ENCODE measurements at regions not wholly inside any gene's neighbourhood (a gene's known extent, or its start where the extent isn't known, plus 50 kb on each side); places are given as distances from the start of the nearest gene placed in this dataset.

DNA sequence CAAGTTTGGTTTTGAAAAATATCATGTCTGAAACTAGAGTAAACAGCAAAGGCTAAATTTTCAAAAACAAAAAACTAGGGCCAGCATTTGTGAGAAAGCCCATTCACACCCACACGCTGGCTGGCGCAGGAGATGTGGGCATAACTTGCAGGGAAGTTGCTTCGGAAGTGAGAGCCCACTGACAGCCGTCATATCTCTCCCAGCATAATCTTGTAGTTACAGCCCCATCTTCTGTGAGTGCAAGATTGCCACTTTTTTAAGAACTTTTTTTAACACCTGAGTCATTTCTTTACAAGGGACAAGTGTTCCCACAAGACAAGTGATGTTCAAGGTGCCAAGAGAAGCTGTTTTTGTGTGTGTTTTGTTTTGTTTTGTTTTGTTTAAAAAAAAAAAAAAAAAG lies 212.5 kb upstream of the CNR1 start:
- DNase-seq, result no peak
- Mint-ChIP-seq H3K4me3 (no peak overlapping the region), H3K27ac (no peak overlapping the region), H3K27me3 (ENCODE audit: low read depth in 3 of 3) (peaks cover 0 to 2% (median 0%) of the 10 kb centered on the region in 3 donors), H3K9me3 (no peaks in the 10 kb centered on the region), H3K36me3 (no peaks in the 10 kb centered on the region), H3K4me1 (no peaks in the 10 kb centered on the region)

DNA sequence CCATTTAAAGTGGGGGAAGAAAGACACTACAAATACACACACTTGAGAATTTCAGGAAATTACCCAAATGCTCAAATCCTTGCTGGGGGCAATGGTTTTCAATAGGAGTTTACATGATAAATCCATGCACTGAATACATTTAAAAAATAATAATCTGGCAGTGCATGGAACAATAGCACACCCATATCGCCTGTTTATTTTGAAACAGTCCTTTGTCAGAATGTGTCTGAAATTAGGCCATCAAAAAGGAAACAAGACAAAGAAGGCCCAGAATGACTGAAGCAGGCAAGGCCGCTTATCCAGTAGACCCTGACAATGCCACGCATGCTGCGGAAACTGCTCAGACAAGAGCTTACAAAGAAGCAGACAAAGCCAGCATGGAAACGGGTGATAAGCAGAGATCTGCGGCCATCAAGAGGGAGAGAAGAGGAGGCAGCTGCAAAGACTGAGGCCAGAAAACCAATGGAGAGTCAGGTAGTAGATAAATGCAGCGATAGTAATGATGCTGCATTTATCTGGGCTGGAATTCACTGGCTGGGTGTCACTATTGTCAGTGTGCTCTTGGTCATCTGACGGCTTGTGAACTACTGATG lies 211.9 kb upstream of the CNR1 start:
- Mint-ChIP-seq H3K27ac (no peak overlapping the region), H3K4me3 (no peak overlapping the region), H3K36me3 (no peaks in the 10 kb centered on the region), H3K9me3 (no peaks in the 10 kb centered on the region), H3K27me3 (ENCODE audit: low read depth in 3 of 3) (peaks cover 0 to 2% (median 0%) of the 10 kb centered on the region in 3 donors), H3K4me1 (no peaks in the 10 kb centered on the region)
- DNase-seq, result no peak

DNA sequence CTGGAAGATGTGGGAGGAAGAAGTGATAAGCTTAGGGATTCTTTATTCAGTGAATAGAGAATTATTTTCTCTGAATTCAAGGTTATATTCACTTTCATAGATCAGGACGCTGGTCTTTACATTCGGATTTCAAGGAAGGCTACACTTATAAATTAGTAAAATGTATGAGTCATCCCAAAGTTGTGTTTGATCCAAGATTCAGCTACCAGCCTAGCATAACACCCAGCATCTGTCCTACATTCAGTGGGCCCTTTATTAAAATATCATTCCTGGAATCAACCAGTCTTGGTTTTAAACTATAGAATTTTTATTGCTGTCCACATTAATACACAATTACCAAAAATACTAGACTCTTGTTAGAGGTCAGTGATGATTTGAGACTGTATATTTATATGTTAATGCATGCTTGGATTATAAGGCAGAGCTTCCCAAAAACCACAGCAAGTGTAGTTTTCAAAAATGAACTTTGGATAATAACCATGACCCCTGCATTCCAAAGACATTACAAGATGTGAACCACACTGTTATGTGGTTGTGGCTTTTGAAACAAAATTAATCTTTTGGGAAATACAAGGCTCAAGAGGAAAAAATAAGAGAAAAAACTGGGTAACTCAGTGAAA lies 210.7 kb upstream of the CNR1 start:
- no peaks in the 10 kb centered on the region for H3K4me1 Mint-ChIP-seq
- no peaks in the 10 kb centered on the region for H3K9me3 Mint-ChIP-seq
- no peak for DNase-seq
- H3K4me3 Mint-ChIP-seq, result no peak overlapping the region
- no peak overlapping the region for H3K27ac Mint-ChIP-seq
- no peaks in the 10 kb centered on the region for H3K36me3 Mint-ChIP-seq
- peaks cover 0 to 2% (median 0%) of the 10 kb centered on the region in 3 donors for H3K27me3 Mint-ChIP-seq (ENCODE audit: low read depth in 3 of 3)

DNA sequence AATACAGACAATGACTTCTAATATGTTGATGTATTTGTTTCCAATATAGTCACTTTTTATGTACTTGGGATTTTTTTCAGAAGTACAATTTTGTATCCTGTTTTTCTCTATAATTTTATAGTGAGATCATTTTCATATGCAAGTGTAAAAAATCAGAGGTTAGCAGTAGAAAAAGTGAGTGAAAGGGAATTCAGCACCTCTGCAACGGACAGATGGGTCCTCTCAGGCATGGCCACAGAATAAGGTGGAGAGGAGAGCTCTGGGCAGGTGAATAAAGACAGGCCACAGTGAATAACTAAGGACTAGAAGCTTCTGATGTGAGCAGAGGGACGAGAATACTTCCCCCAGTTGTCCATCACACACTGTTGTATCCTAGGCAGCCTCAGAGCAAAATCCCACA lies 210.1 kb upstream of the CNR1 start:
- Mint-ChIP-seq H3K36me3 (no peaks in the 10 kb centered on the region), H3K27me3 (ENCODE audit: low read depth in 3 of 3) (peaks cover 0 to 2% (median 0%) of the 10 kb centered on the region in 3 donors), H3K27ac (no peak overlapping the region), H3K4me1 (no peaks in the 10 kb centered on the region), H3K9me3 (peaks cover 0 to 3% (median 0%) of the 10 kb centered on the region in 6 donors), H3K4me3 (no peak overlapping the region)
- DNase-seq, result no peak

DNA sequence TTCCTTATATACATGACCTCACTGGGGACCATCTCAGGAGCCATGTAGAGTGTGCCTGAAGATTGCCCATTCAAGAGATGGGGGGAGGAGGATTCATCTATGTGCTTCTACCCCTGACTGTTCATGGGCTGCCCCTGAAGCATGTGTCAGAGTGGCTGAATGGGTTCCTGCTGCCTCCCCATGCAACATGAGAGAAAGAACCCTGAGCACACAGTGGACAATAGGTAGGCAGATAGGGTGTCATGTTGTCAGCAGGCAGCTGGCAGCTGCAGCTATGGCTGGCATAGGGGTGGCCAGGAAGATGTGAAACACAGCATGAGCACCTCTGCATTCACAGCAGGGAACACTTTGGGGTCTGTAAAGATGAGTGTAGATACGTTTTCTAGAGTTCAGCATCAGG lies 208.4 kb upstream of the CNR1 start:
- DNase-seq, result no peak
- Mint-ChIP-seq H3K27me3 (ENCODE audit: low read depth in 3 of 3) (peaks cover 0 to 2% (median 0%) of the 10 kb centered on the region in 3 donors), H3K36me3 (no peaks in the 10 kb centered on the region), H3K4me3 (no peak overlapping the region), H3K9me3 (peaks cover 0 to 5% (median 0%) of the 10 kb centered on the region in 6 donors), H3K27ac (no peak overlapping the region), H3K4me1 (no peaks in the 10 kb centered on the region)

DNA sequence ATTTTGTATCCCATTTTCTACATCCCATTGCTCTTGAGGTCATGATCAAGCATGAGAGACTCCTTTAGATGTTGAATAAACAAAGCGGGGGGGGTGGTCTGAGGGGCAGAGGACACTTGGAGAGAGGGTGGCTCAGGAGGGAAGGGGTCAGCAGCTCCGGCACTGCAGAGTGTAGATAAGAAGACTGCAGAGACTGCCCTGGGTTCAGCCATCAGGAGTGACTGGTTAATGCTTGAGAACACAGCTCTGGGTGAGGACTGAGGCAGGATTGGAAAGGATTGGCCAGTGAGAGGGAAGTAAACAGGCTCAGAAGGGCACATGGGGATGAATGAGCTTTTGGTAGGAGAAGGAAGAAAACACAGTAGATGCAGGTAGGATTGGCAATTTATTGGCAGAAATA lies 205.3 kb upstream of the CNR1 start:
- DNase-seq, result no peak
- Mint-ChIP-seq H3K9me3 (peaks cover 0 to 10% (median 0%) of the 10 kb centered on the region in 6 donors), H3K36me3 (no peaks in the 10 kb centered on the region), H3K4me1 (no peaks in the 10 kb centered on the region), H3K27me3 (ENCODE audit: low read depth in 3 of 3) (no peaks in the 10 kb centered on the region), H3K4me3 (no peak overlapping the region), H3K27ac (no peak overlapping the region)

DNA sequence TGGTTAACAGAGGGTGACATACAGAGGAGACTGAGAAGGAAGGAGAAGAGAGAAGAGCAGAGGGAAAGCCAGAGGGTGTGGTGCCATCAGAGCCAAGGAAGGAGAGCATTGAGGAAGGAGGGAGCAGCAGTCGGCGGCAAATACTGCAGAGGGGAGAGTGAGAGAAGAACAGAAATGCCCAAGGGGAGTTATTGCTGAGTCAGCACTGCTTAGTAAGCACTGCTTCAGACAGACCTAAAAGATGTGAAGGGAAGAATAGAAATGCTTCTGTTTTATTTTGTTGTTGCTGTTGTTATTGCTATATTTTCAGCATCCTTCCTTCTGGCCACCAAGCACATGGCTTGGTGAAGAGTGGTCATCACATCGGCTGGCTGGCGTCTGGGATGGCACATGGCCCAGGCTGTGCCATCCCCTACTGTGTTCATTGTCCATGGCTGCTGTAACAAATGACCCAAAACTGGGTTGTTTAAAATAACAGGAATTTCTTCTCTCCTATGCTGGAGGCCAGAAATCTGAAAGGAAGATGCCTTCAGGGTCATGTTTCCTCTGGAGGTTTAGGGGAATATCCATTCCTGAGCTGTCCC lies 204.1 kb upstream of the CNR1 start:
- Mint-ChIP-seq H3K4me3 (no peak overlapping the region), H3K27me3 (ENCODE audit: low read depth in 3 of 3) (no peaks in the 10 kb centered on the region), H3K9me3 (peaks cover 0 to 10% (median 0%) of the 10 kb centered on the region in 6 donors), H3K4me1 (no peaks in the 10 kb centered on the region), H3K36me3 (no peaks in the 10 kb centered on the region), H3K27ac (no peak overlapping the region)
- no peak for DNase-seq

DNA sequence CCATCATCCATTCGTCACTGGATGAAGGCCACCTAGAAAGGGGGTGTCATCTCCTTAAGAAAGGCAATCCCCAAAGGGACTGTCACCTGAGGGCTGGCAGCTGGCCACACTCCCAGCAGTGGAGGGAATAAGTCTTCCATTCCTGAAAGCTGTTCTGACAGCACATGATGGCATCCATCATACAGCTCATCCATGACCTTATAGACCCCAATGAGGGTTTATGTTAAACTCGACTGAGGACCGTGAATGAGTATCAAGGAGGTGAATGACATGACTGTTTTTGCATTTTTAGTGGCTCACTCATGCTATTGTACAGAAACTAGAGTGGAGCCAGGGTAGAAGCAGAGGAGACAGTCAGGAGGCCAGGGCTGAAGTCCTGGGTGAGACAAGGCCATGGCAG lies 203.1 kb upstream of the CNR1 start:
- no peaks in the 10 kb centered on the region for H3K36me3 Mint-ChIP-seq
- H3K27ac Mint-ChIP-seq, result no peak overlapping the region
- H3K27me3 Mint-ChIP-seq (ENCODE audit: low read depth in 3 of 3), result no peaks in the 10 kb centered on the region
- no peak for DNase-seq
- no peak overlapping the region for H3K4me3 Mint-ChIP-seq
- H3K4me1 Mint-ChIP-seq, result no peaks in the 10 kb centered on the region
- H3K9me3 Mint-ChIP-seq, result peaks cover 0 to 10% (median 0%) of the 10 kb centered on the region in 6 donors

DNA sequence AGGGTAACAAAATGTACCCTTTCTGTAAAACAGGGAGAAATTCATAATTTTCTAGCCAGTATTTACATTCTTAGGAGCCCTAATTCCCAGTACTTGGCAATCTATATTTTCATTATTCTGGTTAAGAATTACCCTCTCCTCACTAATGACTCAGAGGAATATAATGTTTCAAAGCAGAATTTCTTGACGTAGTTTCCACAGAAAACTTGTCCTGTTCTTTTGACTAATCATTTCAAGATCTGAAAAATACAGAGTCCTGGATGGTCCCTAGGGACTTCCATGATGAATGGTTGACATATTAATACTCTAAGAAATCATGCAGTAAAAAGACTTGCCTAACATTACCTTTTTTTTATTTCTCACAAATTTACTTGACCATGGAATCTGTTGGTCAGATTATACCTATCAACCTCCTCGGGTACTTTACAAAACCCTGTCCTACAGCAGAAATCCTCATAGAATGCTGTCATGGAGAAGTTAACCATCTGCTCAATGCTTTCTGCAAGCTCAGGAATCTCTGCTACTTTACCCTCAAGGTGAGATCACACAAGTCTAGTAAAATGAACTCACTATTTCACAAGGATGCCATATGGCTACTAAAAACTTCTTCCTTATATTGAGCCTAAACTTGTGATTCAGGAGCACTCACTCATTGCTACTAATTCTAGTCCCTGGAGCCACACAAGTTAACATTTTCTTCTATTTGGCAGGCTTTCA lies 202.1 kb upstream of the CNR1 start:
- Mint-ChIP-seq H3K27ac (no peak overlapping the region), H3K9me3 (peaks cover 0 to 10% (median 0%) of the 10 kb centered on the region in 6 donors)
- no peak for DNase-seq

DNA sequence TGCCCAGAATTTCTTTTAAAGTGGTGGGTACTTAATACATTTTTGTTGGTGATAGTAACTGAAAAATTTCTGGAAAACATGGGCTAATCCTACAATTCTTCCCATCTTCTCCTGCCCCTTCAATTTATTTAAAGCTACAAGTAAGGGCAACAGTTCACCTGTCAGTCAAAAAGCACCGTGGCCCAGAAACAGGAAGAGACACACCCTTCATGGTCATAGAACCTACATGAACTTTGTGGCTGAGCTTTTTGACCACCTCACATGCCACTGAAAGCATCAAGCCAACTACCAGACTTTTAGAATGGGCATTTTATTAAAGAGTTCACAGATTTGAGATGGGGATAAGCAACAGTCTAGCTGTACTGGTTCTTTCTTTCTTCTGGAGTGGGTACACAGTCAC lies 201.1 kb upstream of the CNR1 start:
- Mint-ChIP-seq H3K4me1 (no peaks in the 10 kb centered on the region), H3K4me3 (no peak overlapping the region), H3K27me3 (ENCODE audit: low read depth in 3 of 3) (no peaks in the 10 kb centered on the region), H3K9me3 (peaks cover 0 to 10% (median 0%) of the 10 kb centered on the region in 6 donors), H3K36me3 (no peaks in the 10 kb centered on the region), H3K27ac (no peak overlapping the region)
- no peak for DNase-seq

More for the DNA sequence above, 202.1 kb upstream of the CNR1 start:
- no peaks in the 10 kb centered on the region for H3K27me3 Mint-ChIP-seq (ENCODE audit: low read depth in 3 of 3)
- H3K36me3 Mint-ChIP-seq, result no peaks in the 10 kb centered on the region
- no peaks in the 10 kb centered on the region for H3K4me1 Mint-ChIP-seq
- no peak overlapping the region for H3K4me3 Mint-ChIP-seq

DNA sequence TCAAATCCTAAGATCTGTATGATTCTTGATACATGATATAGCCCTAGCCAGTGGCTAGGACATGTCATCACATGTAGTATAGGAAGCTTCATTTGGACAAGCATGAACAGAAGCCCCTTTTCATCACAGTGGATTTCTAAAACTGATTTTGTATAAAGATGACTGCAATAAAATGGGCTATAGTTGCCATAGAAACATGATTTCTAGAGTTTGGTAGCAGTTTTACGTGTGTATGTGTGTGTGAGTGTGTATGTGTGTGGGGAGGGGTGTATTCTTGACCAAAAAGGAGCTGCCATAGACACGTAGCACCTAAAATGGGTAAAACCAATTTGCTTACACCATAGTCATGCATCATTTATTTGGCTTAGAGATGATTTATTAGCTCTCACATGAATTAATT lies 200.5 kb upstream of the CNR1 start:
- Mint-ChIP-seq H3K4me1 (no peaks in the 10 kb centered on the region), H3K27me3 (ENCODE audit: low read depth in 3 of 3) (no peaks in the 10 kb centered on the region), H3K4me3 (no peak overlapping the region), H3K9me3 (peaks cover 0 to 10% (median 0%) of the 10 kb centered on the region in 6 donors), H3K27ac (no peak overlapping the region), H3K36me3 (no peaks in the 10 kb centered on the region)
- no peak for DNase-seq

DNA sequence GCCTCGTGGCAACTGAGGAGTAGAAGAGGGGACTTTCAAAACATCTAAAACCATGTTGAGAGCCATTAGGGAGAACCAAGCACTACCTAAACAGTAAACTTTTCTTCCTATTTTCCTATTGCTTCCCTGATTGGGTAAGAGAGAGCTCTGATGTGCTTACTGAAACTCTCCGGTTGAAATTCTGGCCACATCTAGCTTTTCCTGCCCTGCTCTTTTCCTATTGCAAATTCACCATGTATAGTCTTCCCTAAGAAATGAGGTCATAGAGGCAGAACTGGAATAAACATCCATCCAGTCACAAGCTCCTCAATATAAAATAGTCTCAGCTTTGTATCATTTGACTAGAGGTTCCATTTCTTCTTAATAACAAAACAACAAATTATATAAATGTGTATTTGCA lies 199.5 kb upstream of the CNR1 start:
- H3K27me3 Mint-ChIP-seq (ENCODE audit: low read depth in 3 of 3), result no peaks in the 10 kb centered on the region
- H3K4me3 Mint-ChIP-seq, result no peak overlapping the region
- DNase-seq, result no peak
- H3K4me1 Mint-ChIP-seq, result no peaks in the 10 kb centered on the region
- no peak overlapping the region for H3K27ac Mint-ChIP-seq
- no peaks in the 10 kb centered on the region for H3K36me3 Mint-ChIP-seq
- peaks cover 0 to 7% (median 0%) of the 10 kb centered on the region in 6 donors for H3K9me3 Mint-ChIP-seq

DNA sequence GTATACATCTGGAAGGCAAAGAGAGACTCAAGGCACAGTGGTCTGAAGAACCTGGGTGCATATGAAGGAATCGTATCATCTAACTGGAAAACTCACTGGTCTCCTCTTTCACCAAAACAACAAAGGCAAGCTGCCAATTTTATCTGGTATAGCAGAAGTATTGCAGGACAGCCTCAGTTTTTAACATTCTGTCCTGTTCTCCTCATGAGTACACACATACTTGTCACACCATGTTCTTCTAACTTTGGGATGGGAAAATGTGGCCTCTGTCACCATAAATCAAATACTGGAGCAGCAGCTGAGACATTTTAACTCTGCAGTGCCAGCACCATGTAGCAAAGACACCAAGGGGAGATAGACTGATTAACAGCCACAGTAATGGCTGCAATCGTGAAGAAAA lies 199.1 kb upstream of the CNR1 start:
- H3K9me3 Mint-ChIP-seq, result peaks cover 0 to 7% (median 0%) of the 10 kb centered on the region in 6 donors
- DNase-seq, result no peak
- H3K4me3 Mint-ChIP-seq, result no peak overlapping the region
- H3K27me3 Mint-ChIP-seq (ENCODE audit: low read depth in 3 of 3), result no peaks in the 10 kb centered on the region
- H3K27ac Mint-ChIP-seq, result no peak overlapping the region
- no peaks in the 10 kb centered on the region for H3K36me3 Mint-ChIP-seq
- H3K4me1 Mint-ChIP-seq, result no peaks in the 10 kb centered on the region

DNA sequence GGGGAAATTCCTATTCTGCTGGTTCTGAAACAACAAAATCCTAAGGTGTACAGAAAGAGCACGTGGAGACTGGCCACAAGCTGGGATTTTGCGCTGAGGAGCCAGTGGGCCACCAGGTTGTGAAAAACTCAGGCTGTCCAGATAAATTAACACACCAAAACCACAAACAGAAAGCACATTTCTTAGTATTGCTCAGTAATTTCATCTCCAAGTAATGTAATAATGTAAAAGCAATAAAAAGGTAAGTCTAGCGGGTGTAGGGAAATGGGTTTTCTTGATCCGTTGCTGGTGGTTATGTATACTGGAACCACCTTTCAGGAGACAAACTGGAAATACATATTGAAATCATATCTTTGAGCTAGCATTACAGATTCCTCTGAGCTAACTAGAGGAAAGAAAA lies 195.6 kb upstream of the CNR1 start:
- Mint-ChIP-seq H3K36me3 (no peaks in the 10 kb centered on the region), H3K27ac (no peak overlapping the region), H3K4me1 (no peaks in the 10 kb centered on the region), H3K27me3 (ENCODE audit: low read depth in 3 of 3) (no peaks in the 10 kb centered on the region), H3K4me3 (no peak overlapping the region), H3K9me3 (peaks cover 0 to 1% (median 0%) of the 10 kb centered on the region in 6 donors)
- no peak for DNase-seq
